HG03460 (cell line): ENCODE measurements at regions not wholly inside any gene's neighbourhood (a gene's known extent, or its start where the extent isn't known, plus 50 kb on each side); places are given as distances from the start of the nearest gene placed in this dataset.
"Not testable (repeated sequence)": the region's sequence is repeated elsewhere in the genome, so short reads cannot be mapped to it uniquely, and the experiment has no call there.

ENCODE experiments used
- ATAC-seq: cut with Tn5 transposase; IDR thresholded peaks from one replicate; pipeline ENCODE4 v1.9.1; 2021; ENCODE audit not compliant: unreplicated experiment

- no peak for ATAC-seq
Measured at GRCh38 chr5:108467563-108467962, 85.7 kb upstream of the FBXL17 start.

- no peak for ATAC-seq
Measured at GRCh38 chr5:108461628-108462367, 79.9 kb upstream of the FBXL17 start.

DNA sequence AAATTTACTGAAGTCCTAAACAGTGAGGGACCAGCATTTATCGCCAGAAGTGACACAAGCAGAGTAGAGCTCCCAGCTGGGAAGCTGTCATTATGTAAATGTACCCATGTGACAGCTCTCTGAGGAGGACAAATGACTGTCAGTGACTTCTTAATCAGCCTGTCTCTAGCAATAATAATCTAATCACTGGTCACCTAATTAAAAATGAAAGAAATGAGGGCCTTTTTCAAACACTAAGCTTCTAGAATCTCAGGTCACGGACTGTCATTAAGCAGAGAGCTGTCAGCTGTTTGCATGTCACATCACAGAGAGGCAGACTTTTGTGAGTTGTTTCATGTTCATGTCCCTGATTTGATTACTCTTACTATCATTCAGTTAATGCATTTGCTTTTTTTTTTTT lies 77.9 kb upstream of the FBXL17 start:
- ATAC-seq: no peak

DNA sequence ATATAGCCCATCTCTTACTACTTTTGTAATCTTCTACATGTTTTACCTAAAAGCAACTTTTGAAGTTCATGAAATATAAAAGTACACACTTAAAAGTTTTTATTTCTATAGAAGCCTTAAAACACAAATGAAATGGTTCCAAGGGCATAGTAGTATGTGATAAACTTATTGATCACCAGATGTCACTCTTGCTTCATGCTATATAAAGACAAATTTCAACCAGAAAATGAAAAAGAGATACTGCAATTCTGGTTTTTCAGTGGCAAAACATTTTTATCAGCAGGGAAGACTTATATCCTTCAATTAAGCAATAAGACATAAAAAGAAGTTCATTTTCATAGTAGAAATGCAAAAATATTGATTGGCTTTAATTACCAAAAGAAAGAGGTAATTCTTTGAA lies 69.4 kb upstream of the FBXL17 start:
- ATAC-seq: no peak

- not testable (repeated sequence) for ATAC-seq
Measured at GRCh38 chr5:108444130-108444529, 62.2 kb upstream of the FBXL17 start.

GRCh38 chr5:108442063-108442651 lies 60.3 kb upstream of the FBXL17 start:
- not testable (repeated sequence) for ATAC-seq

DNA sequence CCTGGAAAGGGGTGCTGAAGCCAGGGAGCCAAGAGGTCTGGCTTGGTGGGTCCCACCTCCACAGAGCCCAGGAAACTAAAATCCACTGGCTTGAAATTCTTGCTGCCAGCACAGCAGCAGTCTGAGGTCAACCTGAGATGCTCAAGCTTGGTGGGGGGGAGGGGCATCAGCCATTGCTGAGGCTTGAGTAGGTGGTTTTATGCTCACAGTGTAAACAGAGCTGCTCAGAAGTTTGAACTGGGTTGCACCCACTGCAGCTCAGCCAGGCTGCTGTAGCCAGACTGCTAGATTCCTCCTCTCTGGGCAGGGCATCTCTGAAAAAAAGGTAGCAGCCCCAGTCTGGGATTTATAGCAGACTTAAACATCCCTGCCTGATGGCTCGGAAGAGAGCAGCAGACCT lies 55.5 kb upstream of the FBXL17 start:
- no peak for ATAC-seq

DNA sequence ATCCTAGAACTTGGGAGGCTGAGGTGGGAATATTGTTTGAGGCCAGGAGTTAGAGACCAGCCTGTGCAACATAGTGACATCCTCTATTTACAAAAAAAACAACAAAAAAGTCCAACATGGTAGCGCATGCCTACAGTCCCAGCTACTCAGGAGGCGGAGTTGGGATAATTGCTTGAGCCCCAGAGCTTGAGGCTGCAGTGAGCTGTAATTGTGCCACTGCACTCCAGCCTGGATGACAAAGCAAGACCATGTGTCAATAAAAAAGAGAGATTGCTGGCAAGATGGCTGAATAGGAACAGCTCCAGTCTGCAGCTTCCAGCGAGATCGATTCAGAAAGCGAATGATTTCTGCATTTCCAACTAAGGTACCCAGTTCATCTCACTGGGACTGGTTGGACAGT lies 54.8 kb upstream of the FBXL17 start:
- no peak for ATAC-seq

DNA sequence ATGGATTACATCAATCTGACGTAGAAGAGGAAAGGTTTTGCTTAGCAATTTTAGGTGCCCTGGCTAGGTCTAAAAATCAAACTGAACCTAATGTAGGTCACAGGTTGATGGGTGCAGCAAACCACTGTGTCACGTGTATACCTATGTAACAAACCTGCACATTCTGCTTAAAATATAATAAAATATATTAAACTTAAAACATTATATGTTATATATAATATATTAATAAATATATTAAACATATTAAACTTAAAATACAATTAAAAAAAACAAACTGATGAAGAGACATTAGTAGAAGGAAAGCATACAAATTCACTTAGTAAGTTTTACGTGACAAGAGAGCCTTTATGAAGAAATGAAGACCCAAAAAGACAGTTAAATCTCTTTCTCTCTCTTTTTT lies 51.7 kb upstream of the FBXL17 start:
- no peak for ATAC-seq

DNA sequence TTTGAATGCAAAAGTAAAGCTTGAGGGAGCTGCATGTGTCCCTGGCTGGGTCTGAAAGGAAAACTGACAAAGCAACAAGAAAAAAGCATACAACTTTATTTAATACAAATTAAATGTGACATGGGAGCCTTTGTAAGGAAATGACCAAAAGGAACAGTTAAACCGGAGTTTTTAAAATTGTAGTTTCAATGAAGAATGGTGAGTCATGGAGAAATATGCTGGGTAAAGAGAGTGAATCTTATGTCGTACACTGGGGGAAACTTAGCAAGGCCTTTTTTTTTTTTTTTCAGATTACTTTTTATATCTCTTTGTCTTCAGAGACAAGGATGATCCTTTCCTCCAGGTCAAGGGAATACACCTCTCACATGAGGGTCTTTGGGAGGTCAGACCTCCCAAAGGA lies 50.1 kb upstream of the FBXL17 start:
- no peak for ATAC-seq
